CD4-positive, alpha-beta T cell treated with Interleukin-1 beta for 1 hour (primary cell): ENCODE measurements at regions not wholly inside any gene's neighbourhood (a gene's known extent, or its start where the extent isn't known, plus 50 kb on each side); places are given as distances from the start of the nearest gene placed in this dataset.

ENCODE experiments used
- DNase-seq, 2 donors: peaks; one replicate each; pipeline ENCODE4 v3.0.0-alpha.2; 2020 to 2022

DNA sequence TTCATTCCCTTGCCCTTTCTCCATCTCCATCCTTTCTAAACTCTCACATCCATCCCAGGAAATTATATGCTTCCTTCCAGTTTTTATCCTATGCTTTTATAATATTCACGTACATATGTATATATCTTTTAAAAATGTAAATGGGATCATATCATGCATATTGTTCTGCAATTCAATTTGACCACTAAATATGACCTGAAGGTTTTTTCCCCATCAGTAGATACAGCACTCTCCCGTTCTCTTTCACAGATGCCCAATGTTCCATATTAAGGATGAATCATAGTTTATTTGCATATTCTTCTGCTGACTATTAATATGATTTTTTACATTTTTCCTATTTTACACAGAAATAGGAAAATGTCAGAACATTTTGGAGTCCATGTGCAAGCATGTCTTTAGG lies 213.3 kb upstream of the PARD3B start:
- no peak for DNase-seq

DNA sequence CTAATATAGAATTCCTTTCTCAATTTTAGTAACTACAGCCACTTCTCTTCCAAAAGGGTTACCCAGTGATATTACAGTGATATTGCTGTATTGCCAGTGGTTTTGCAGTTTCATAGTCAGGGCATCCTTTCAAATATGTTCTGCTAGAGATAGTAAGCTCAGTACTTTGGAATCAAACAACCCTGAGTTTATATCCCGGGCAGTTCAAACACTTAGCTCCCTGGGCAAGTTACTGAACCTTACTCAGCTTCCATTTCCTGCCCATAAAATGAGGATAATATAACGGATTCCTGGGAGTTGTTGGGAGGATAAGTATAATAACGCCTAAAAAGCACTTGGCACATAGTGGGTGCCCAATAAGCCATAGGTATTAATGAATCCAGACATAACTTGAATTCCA lies 212.6 kb upstream of the PARD3B start:
- DNase-seq: no peak

DNA sequence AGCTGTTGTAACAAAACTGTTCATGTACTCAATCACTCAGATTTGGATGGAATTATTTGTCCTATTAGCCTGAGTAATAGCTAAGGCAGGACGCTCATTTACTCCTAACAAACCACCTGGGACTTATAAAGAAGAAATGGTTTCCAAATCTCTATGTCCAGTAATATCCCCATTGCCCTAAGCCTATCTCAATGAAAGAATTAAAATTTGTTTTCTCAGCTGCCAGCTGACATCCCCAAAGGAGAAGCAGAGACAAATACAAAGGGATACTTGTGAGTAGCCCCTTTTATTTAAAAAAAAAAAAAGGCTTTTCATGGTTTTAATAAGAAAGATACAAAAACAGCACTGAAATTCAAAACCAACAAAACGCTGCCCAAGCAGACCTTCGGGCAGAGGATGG lies 211.4 kb upstream of the PARD3B start:
- no peak for DNase-seq

DNA sequence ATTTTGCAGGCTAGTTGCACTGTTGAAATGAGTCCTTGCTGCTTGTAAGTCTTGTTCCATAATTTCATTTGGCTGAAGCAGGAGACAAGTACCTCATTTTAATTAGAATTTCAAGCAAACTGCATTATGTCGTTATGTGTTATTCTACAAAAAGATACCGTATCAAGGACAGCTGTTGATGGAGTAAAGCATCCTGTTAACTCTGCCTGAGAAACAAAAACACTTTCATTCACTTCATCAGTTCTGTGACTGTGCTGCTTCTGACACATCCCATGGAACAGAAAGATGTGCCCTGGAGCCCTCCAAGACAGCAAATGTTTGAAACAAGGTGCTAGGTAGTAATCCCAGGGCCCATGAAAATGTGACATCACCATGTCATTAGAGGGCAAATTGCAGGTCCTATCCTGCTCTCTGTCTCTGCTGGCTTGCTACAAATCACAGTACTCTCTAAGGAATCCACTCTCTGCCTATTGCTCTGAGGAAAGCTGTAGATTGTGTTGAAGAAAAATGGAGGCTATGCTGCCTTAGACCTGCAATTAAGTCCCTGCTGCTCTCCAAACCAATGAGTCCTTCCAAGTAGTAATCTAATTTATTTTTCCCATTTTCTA lies 209.7 kb upstream of the PARD3B start:
- DNase-seq: no peak

- DNase-seq: no peak
These were observed 209.0 kb upstream of the PARD3B start for GRCh38 chr2:204336153-204336744.

DNA sequence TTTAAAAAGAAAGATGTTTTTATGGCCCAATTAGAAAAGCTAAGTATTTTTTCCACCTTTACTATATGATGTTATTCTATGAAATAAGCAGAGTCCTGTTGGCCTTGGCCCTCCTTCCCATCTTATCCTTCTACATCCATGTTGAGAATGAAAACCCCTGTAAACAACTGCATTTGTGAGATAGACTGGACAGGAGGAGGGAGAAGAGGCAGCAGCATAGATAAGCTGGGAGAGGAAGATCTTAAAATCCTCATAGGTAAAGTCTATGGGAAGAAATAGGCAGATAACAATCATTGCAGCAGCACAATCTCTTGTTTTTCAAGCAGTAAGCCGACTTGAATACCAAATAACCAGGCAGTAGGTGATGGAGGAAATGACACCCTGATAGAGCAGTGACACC lies 207.6 kb upstream of the PARD3B start:
- no peak for DNase-seq

DNA sequence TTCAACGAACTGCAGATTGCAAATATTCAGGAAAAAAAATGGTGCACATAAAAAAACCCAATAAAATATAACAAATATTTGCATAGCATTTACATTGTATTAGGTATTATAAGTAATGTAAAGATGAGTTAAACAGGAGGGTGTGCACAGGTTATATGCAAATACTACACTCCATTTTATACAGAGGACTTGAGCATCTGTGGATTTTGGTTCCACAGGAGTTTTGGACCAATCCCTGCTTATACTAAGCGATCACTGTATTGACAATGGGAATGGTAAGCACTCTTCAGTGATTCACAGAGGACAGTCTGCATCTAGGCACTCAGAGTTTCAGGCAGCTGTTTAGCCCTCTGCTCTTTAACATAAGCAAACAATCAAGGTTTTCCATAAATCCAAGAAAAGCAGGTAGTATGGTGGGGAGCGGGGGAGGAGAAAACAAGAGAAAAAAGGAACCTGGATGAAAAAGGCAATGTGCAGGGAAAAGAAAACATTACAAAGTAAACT lies 206.0 kb upstream of the PARD3B start:
- DNase-seq: no peak

- DNase-seq: no peak
These were observed 204.8 kb upstream of the PARD3B start for GRCh38 chr2:204340511-204340910.

- no peak for DNase-seq
These were observed 203.4 kb upstream of the PARD3B start for GRCh38 chr2:204341887-204342276.

DNA sequence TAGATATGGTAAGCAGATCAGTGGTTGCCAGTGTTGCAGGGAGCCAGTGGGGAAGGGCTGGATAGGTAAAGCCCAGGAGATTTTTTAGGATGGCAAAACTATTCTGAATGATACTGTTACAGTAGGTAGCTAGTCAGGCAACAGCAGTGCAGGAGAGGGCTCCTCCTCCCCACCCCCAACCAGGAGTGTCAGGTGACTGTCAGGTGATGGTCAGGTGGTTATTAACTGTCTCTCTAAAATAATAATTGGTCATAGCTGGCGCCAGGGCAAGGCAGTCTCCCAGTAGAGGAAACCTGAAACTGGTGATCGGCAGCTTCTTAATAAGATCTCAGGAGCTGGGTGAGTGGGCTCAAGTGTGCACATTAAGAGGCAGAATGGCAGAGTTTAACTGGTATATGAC lies 201.6 kb upstream of the PARD3B start:
- no peak for DNase-seq

GRCh38 chr2:204344119-204344518 lies 201.2 kb upstream of the PARD3B start:
- no peak for DNase-seq

GRCh38 chr2:204346906-204347305 lies 198.4 kb upstream of the PARD3B start:
- DNase-seq: no peak

DNA sequence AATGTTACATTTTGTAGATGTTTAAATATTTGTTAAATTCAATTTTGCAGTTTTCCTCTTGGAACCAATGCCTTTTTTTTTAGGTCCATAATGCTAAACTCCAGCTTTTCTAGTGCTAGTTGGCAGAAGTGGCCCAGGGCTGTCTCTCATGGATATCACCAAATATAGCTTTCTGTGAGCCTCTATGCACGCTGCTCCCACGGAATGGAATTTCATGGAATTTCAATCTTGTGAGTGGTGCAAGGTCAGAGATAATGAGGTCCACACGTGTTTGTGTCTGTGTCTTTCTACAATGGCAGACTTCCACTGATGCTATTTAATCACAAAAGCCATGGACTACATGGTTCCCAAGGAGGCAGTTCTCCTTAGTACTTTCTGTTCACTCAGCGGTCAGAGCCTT lies 191.5 kb upstream of the PARD3B start:
- DNase-seq: no peak

- no peak for DNase-seq
These were observed 190.8 kb upstream of the PARD3B start for GRCh38 chr2:204354442-204354856.

GRCh38 chr2:204355688-204356087 lies 189.6 kb upstream of the PARD3B start:
- DNase-seq: no peak

DNA sequence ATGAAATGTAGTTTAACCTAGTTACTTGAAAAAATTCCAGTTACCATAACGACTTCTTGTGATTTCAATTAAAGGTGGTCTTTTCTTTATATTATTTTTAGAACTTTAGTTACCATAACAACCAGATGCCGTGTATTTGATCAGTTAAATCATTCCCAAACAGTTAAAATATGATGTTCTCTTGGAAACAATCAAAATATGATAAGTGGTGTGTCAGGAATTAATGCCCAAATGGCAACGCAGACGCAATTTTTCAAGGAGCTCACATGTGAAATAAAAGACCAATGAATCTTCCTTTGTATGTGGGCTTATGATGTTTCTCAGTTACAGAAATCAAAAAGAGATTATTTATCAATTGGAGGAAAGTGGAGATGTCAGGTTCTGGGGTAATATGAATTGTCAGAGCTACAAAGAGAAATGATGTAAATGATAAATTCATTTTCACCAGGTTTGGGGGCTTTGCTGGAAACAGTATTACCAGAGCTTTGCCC lies 189.1 kb upstream of the PARD3B start:
- no peak for DNase-seq

GRCh38 chr2:204357286-204357685 lies 188.0 kb upstream of the PARD3B start:
- no peak for DNase-seq

DNA sequence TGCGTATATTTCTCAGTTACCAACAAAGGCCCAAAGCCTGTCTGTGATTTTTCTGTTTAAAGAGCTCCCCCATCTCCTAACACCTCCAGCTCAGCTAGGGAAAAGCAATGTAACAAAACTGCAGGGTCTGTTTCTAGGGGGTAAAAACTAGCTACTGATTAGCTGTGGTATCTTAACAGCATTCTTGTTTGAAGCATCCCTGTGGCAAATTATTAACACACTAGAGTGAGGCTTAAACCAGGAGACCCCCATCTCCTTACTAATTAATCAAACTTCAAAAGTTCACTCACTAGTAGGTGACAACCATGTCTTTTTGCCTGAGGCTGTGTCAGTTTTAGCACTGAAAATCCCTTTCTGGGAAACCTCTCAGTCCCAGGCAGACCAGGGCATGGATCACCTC lies 186.2 kb upstream of the PARD3B start:
- DNase-seq: no peak

DNA sequence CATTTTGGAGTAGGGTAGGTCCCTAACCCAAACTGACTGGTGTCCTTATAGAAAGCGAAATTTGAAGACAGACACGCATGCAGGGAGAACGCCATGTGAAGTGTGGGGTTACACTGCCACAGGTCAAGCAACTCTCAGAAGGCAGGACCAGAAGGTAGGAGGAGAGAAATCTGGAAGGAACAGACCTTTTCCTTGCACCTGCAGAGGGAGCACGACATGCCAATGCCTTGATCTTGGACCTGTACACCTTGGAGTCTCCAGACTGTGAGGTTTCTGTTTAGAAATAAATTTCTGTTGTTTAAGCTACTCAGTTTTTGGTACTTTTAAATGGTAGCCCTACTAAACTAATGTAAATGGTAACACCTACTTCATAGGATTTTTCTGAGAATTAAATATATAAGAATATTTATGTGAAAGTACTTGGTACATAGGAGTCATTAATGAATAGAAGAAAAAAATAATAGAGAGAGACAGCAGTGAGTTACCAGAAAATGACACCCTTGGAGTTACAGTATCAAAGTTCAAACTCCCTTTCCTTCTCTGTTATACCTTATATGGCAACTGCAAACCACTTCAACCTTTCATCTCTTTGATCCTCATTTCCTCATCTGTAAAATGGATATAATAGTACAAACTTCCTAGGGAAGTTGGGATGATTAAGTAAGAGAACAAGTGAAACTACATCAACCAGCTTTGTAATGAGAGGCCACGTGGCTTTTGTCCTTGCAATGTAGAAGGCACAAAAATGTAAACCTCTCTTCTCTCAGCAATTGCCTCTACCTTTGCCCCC lies 184.9 kb upstream of the PARD3B start:
- DNase-seq: no peak

- DNase-seq: no peak
These were observed 183.5 kb upstream of the PARD3B start for GRCh38 chr2:204361738-204362137.

DNA sequence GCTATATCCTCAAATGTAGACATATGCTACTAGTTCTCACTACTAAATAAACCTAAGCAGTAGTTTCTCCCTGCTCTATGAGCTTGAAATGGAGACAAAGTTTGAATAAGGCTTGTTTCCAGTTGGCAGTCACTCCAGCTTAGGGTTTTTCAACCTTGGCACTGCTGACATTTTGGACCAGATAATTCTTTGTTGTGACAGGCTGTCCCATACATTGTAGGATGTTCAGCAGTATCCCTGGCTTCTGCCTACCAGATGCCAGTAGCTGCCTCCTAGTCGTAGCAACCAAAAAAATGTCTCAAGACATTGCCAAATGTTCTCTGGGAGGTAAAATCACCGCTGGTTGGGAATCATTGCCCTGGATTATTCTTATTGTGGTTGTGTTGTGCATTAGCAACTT lies 182.7 kb upstream of the PARD3B start:
- no peak for DNase-seq

GRCh38 chr2:204363513-204363912 lies 181.8 kb upstream of the PARD3B start:
- DNase-seq: no peak

GRCh38 chr2:204364860-204365535 lies 180.3 kb upstream of the PARD3B start:
- DNase-seq: no peak
